ENCODE measurements at regions not wholly inside any gene's neighbourhood (a gene's known extent, or its start where the extent isn't known, plus 50 kb on each side); places are given as distances from the start of the nearest gene placed in this dataset.

DNA sequence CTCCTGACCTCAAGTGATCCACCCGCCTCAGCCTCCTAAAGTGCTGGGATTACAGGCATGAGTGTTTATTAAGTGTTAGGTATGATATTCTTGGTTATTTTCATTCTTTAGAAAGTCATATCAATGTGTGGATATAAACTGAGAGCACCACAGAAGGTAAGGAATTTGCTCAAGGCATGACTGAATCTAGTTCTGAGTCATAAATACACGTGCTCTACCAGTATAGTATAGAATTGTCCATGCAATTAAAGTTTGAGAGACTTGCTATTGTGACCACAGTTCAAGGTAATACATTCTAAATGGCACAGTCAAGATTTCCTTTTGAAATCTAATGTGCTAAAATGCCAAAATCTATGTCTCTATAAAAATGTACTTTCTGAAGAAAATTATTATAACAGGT is 401.1 kb upstream of the CHRM3 start:
- TF ChIP-seq, protein P1, sequence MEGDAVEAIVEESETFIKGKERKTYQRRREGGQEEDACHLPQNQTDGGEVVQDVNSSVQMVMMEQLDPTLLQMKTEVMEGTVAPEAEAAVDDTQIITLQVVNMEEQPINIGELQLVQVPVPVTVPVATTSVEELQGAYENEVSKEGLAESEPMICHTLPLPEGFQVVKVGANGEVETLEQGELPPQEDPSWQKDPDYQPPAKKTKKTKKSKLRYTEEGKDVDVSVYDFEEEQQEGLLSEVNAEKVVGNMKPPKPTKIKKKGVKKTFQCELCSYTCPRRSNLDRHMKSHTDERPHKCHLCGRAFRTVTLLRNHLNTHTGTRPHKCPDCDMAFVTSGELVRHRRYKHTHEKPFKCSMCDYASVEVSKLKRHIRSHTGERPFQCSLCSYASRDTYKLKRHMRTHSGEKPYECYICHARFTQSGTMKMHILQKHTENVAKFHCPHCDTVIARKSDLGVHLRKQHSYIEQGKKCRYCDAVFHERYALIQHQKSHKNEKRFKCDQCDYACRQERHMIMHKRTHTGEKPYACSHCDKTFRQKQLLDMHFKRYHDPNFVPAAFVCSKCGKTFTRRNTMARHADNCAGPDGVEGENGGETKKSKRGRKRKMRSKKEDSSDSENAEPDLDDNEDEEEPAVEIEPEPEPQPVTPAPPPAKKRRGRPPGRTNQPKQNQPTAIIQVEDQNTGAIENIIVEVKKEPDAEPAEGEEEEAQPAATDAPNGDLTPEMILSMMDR (IDR thresholded peaks at IDR 0.05; ENCODE audit: low read depth, low read length) = no peak
- no peaks in the 10 kb centered on the region for H3K27me3 ChIP-seq (ENCODE audit: control insufficient read depth, insufficient read depth, low read length)
- peaks cover 6% of the 10 kb centered on the region; the same call in 1 of the 2 replicates for H3K9me3 ChIP-seq (ENCODE audit: control insufficient read depth, insufficient read depth, low read length)
- ChIA-PET POLR2A (no interaction called here), CTCF (no interaction called here)
- no peak overlapping the region for H3K27ac ChIP-seq (ENCODE audit: low read depth, low read length)
- H3K4me3 ChIP-seq (ENCODE audit: low read depth, low read length) = no peak overlapping the region
- DNase-seq (ENCODE audit: low read depth, low spot score) = no peak

DNA sequence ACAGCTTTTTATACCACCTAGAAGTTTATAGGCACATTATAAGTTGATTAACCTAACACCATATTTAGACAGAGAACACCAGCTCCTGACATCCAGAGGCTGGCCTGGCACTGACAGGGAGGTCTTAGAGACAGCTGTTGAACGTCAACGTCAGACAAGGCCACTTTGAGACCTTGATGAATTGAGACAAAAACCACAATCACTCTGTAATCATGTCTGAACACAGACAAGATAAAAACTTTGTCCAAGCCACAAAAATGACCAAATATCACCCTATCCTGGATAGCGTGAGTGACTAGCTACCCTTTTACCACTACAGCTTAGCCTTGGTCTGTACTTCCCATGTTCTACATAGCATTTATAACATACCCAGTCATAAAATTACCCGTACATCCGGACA is 403.6 kb upstream of the CHRM3 start:
- no peaks in the 10 kb centered on the region for H3K27me3 ChIP-seq (ENCODE audit: control insufficient read depth, insufficient read depth, low read length)
- H3K4me3 ChIP-seq (ENCODE audit: low read depth, low read length) = no peak overlapping the region
- TF ChIP-seq, protein P1 (IDR thresholded peaks at IDR 0.05; ENCODE audit: low read depth, low read length) = no peak
- DNase-seq (ENCODE audit: low read depth, low spot score) = no peak
- H3K9me3 ChIP-seq (ENCODE audit: control insufficient read depth, insufficient read depth, low read length) = peaks cover 3% of the 10 kb centered on the region; the same call in 1 of the 2 replicates
- ChIA-PET POLR2A (no interaction called here), CTCF (no interaction called here)
- H3K27ac ChIP-seq (ENCODE audit: low read depth, low read length) = no peak overlapping the region

DNA sequence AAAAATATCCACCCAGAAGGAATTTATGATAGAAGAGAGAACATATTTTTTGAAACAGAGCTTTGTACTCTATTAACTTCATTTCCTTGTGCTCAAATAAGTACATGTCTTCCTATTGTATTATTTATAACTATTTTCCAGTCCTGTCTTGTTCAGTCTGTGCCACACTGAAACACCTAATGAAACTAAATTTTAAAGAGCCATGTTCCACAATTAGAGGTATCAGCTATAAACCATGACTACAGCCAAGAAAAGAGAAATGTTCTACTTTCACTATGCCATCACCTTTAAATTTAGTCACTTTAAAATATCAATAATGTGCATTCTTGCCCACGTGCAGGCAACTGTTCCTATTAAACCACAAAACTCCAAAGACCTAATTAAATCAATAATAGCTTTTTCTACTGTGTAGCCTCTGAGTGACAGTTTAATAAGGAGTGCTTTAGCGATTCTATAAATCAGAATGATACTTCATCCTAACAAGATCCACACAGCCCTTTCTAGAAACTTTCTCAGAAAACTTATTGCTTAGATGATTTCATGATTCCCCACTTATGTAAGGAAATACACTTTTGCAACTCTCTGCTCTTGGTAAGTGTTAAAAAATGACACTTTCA is 404.9 kb upstream of the CHRM3 start:
- no peak for DNase-seq (ENCODE audit: low read depth, low spot score)
- H3K9me3 ChIP-seq (ENCODE audit: control insufficient read depth, insufficient read depth, low read length) = peaks cover 7% of the 10 kb centered on the region; the same call in 1 of the 2 replicates
- CTCF ChIA-PET = no interaction called here
- H3K27me3 ChIP-seq (ENCODE audit: control insufficient read depth, insufficient read depth, low read length) = no peaks in the 10 kb centered on the region
- H3K4me3 ChIP-seq (ENCODE audit: low read depth, low read length) = no peak overlapping the region
- POLR2A ChIA-PET = no interaction called here
- TF ChIP-seq, protein P1 (IDR thresholded peaks at IDR 0.05; ENCODE audit: low read depth, low read length) = no peak
- no peak overlapping the region for H3K27ac ChIP-seq (ENCODE audit: low read depth, low read length)

DNA sequence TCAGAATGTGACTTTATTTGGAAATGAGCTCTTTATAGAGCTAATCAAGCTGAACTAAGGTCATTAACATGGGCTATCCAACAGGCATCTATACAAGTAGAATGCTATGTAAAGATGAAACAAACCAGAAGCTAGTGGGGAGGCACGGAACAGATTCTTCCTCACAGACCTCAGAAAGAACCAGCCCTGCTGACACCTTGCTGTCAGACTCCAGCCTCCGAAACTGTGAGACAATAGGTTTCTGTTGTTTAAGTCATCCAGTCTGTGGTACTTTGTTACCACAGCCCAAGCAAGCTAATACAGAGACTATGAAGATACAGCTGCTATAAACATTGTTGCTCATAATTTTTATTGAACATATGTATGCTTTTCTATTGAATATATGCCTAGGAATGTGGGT is 406.3 kb upstream of the CHRM3 start:
- ChIA-PET POLR2A (no interaction called here), CTCF (no interaction called here)
- no peaks in the 10 kb centered on the region for H3K27me3 ChIP-seq (ENCODE audit: control insufficient read depth, insufficient read depth, low read length)
- TF ChIP-seq, protein P1 (IDR thresholded peaks at IDR 0.05; ENCODE audit: low read depth, low read length) = no peak
- peaks cover 9% of the 10 kb centered on the region for H3K9me3 ChIP-seq (ENCODE audit: control insufficient read depth, insufficient read depth, low read length)
- H3K4me3 ChIP-seq (ENCODE audit: low read depth, low read length) = no peak overlapping the region
- no peak overlapping the region for H3K27ac ChIP-seq (ENCODE audit: low read depth, low read length)
- DNase-seq (ENCODE audit: low read depth, low spot score) = no peak

- no peak for DNase-seq (ENCODE audit: low read depth, low spot score)
- POLR2A ChIA-PET = no interaction called here
These were observed 421.7 kb upstream of the CHRM3 start for GRCh38 chr1:238964631-238965030.

More at GRCh38 chr1:238964631-238965030, 421.7 kb upstream of the CHRM3 start:
- peaks cover 4% of the 10 kb centered on the region for H3K9me3 ChIP-seq (ENCODE audit: control insufficient read depth, insufficient read depth, low read length)
- CTCF ChIA-PET = no interaction called here
- H3K4me3 ChIP-seq (ENCODE audit: low read depth, low read length) = no peak overlapping the region
- H3K27ac ChIP-seq (ENCODE audit: low read depth, low read length) = no peak overlapping the region
- TF ChIP-seq, protein P1 (IDR thresholded peaks at IDR 0.05; ENCODE audit: low read depth, low read length) = no peak
- H3K27me3 ChIP-seq (ENCODE audit: control insufficient read depth, insufficient read depth, low read length) = no peaks in the 10 kb centered on the region
